RWPE2 (cell line): ENCODE measurements at regions not wholly inside any gene's neighbourhood (a gene's known extent, or its start where the extent isn't known, plus 50 kb on each side); places are given as distances from the start of the nearest gene placed in this dataset.

Experiments used
- ATAC-seq: fragments of 200-7000 bp; cut with Tn5 transposase; 3 replicates; pipeline ENCODE4 v1.9.1; 2021; ENCODE audit warnings: low read depth
- DNase-seq: peaks from one replicate; pipeline ENCODE4 v3.0.0-alpha.2; 2020; ENCODE audit warnings: low spot score
- H3K27ac ChIP-seq: fragments of 450-650 bp; 2 replicates; pipeline ENCODE4 v1.5.1; 2017; ENCODE audit warnings: mild to moderate bottlenecking; ENCODE audit not compliant: poor library complexity, severe bottlenecking
- H3K27me3 ChIP-seq: fragments of 250-450 bp; sonication (Bioruptor Pico); 2 replicates; pipeline ENCODE4 v1.5.1; 2021; ENCODE audit warnings: mild to moderate bottlenecking, moderate library complexity; ENCODE audit not compliant: insufficient read depth, poor library complexity, severe bottlenecking
- H3K36me3 ChIP-seq: fragments of 250-450 bp; sonication (Bioruptor Pico); 2 replicates; pipeline ENCODE4 v1.5.1; 2020; ENCODE audit warnings: low read depth, mild to moderate bottlenecking, moderate library complexity
- H3K4me1 ChIP-seq: fragments of 250-450 bp; sonication (Bioruptor Pico); 2 replicates; pipeline ENCODE4 v1.5.1; 2021; ENCODE audit warnings: mild to moderate bottlenecking, moderate library complexity; ENCODE audit not compliant: insufficient read depth, poor library complexity, severe bottlenecking
- H3K4me3 ChIP-seq: fragments of 250-450 bp; sonication (Bioruptor Pico); 2 replicates; pipeline ENCODE4 v1.5.1; 2021; ENCODE audit warnings: mild to moderate bottlenecking, moderate library complexity; ENCODE audit not compliant: severe bottlenecking
- H3K9me3 ChIP-seq: fragments of 250-450 bp; sonication (Bioruptor Pico); 2 replicates; pipeline ENCODE4 v1.5.1; 2021; ENCODE audit warnings: mild to moderate bottlenecking, moderate library complexity; ENCODE audit not compliant: severe bottlenecking
- TF ChIP-seq, protein P1 (sequence below): fragments of 450-650 bp; IDR thresholded peaks from one replicate; pipeline ENCODE4 v1.5.1; 2017; ENCODE audit warnings: mild to moderate bottlenecking, moderate library complexity; ENCODE audit not compliant: poor library complexity, severe bottlenecking

- H3K36me3 ChIP-seq = no peaks in the 10 kb centered on the region
- no peak overlapping the region for H3K27ac ChIP-seq
- no peak for DNase-seq
- no peak for ATAC-seq
- H3K27me3 ChIP-seq = no peaks in the 10 kb centered on the region
- H3K4me3 ChIP-seq = no peak overlapping the region
- H3K9me3 ChIP-seq = no peaks in the 10 kb centered on the region
- TF ChIP-seq, protein P1, sequence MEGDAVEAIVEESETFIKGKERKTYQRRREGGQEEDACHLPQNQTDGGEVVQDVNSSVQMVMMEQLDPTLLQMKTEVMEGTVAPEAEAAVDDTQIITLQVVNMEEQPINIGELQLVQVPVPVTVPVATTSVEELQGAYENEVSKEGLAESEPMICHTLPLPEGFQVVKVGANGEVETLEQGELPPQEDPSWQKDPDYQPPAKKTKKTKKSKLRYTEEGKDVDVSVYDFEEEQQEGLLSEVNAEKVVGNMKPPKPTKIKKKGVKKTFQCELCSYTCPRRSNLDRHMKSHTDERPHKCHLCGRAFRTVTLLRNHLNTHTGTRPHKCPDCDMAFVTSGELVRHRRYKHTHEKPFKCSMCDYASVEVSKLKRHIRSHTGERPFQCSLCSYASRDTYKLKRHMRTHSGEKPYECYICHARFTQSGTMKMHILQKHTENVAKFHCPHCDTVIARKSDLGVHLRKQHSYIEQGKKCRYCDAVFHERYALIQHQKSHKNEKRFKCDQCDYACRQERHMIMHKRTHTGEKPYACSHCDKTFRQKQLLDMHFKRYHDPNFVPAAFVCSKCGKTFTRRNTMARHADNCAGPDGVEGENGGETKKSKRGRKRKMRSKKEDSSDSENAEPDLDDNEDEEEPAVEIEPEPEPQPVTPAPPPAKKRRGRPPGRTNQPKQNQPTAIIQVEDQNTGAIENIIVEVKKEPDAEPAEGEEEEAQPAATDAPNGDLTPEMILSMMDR = no peak
- H3K4me1 ChIP-seq = no peaks in the 10 kb centered on the region
These were observed 56.6 kb downstream of the SPRY2 start for GRCh38 chr13:80284290-80284689.

- Histone ChIP-seq H3K4me3 (no peak overlapping the region), H3K27ac (no peak overlapping the region), H3K36me3 (no peaks in the 10 kb centered on the region), H3K27me3 (no peaks in the 10 kb centered on the region), H3K9me3 (no peaks in the 10 kb centered on the region), H3K4me1 (no peaks in the 10 kb centered on the region)
- TF ChIP-seq, protein P1 = no peak
- no peak for ATAC-seq
- no peak for DNase-seq
These were observed 62.2 kb downstream of the SPRY2 start for GRCh38 chr13:80278706-80279105.

DNA sequence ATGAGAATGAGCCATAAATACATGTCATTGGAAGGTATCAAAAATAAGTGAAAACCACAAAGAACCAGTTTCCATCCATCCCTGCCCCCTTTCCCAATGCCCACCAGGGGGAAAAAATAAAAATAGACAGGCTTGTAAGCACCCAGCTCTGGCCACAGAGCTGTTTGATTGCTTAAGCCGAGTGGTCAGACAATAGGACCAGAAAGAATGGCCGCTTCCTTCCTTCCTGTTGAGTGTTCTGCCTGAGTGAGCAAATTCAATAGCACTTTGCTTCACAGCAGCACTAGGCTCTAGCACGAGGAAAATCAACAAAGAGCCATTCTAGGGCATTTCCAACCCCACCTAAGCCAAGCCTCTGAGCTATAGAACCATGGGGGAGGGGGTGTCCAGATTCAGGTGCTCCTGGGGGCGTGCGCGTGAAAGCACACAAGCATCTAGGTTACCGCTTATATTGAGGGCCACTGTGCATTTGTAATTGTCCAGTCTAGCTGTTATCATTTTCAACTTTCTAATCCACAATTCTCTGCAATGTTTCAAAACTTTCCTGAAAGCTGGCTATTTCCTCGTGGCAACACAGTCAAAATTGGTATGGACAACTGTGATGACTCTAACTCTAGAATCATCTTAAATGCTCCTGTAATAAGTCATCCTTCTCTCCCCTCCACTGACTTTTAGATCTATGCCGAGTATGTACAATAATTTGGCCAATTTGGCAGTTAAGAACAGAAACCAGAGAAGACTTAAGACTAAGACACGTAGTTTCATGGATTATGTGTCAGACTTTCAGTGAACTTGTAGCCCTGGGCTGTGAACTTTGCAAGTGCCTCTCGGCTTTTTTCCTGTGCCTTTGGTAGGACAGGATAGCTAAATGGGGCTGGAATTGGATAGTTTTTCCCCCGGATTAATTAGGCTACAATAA is 64.3 kb downstream of the SPRY2 start:
- ATAC-seq (no peak), DNase-seq (no peak)
- Histone ChIP-seq H3K36me3 (no peaks in the 10 kb centered on the region), H3K4me3 (no peak overlapping the region), H3K9me3 (no peaks in the 10 kb centered on the region), H3K4me1 (no peaks in the 10 kb centered on the region), H3K27ac (no peak overlapping the region), H3K27me3 (no peaks in the 10 kb centered on the region)
- TF ChIP-seq, protein P1 = no peak

DNA sequence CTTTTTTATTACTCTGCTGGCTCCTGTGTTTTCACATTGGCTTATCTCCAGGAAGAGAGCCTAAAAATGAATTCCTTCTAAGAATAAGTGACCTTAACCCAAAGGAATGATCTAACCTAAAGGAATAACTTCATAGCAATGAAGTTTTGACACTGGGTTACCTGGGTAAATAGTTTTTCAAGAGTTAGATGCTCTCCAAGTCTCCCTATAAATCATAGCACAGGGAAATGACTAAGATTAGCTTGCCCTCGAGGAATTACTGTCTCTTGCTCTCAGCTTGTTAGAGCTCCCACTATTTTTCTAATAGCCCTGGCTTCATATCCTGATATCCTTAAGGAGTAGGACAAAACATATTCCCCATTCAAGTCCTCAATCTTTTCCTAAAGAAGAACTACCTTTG is 66.3 kb downstream of the SPRY2 start:
- no peaks in the 10 kb centered on the region for H3K4me1 ChIP-seq

More for the DNA sequence above, 66.3 kb downstream of the SPRY2 start:
- ATAC-seq = peak; percentile 27; the same call in 1 of the 3 replicates
- no peaks in the 10 kb centered on the region for H3K9me3 ChIP-seq
- no peak overlapping the region for H3K4me3 ChIP-seq
- no peak overlapping the region for H3K27ac ChIP-seq
- H3K36me3 ChIP-seq = no peaks in the 10 kb centered on the region
- TF ChIP-seq, protein P1 = no peak
- DNase-seq = no peak
- no peaks in the 10 kb centered on the region for H3K27me3 ChIP-seq
